SU-DHL-6 (cell line): ENCODE measurements at regions not wholly inside any gene's neighbourhood (a gene's known extent, or its start where the extent isn't known, plus 50 kb on each side); places are given as distances from the start of the nearest gene placed in this dataset.

ENCODE experiments used
- H2AFZ ChIP-seq: fragments of 200-600 bp; sonication (generic); 2 replicates; pipeline ENCODE4 v1.6.1; 2014; ENCODE audit warnings: low read depth, mild to moderate bottlenecking, moderate library complexity, mixed read lengths, antibody characterized with exemption, low read length; ENCODE audit not compliant: severe bottlenecking
- H3F3A ChIP-seq: fragments of 200-600 bp; shearing (Covaris generic); 2 replicates; pipeline ENCODE4 v1.6.0; 2016; ENCODE audit warnings: antibody characterized with exemption, mild to moderate bottlenecking; ENCODE audit not compliant: insufficient read depth
- H3K27ac ChIP-seq: fragments of 200-600 bp; sonication (generic); 2 replicates; pipeline ENCODE4 v1.5.1; 2016; ENCODE audit warnings: low read depth, mild to moderate bottlenecking, low read length, moderate library complexity, mixed read lengths
- H3K27me3 ChIP-seq: fragments of 200-600 bp; sonication (generic), shearing (Covaris generic); 2 replicates; pipeline ENCODE4 v1.6.0; 2014; ENCODE audit warnings: mild to moderate bottlenecking, low read length
- H3K36me3 ChIP-seq: fragments of 200-600 bp; sonication (generic); 2 replicates; pipeline ENCODE4 v1.6.1; 2014; ENCODE audit warnings: mild to moderate bottlenecking, low read length, mixed read lengths
- H3K4me2 ChIP-seq: fragments of 300-600, 200-600 bp; shearing (Covaris generic), sonication (generic); 2 replicates; pipeline ENCODE4 v1.6.0; 2014; ENCODE audit warnings: low read length, low read depth, mild to moderate bottlenecking; ENCODE audit not compliant: poor library complexity, severe bottlenecking
- H3K4me3 ChIP-seq: fragments of 200-600 bp; sonication (generic); 2 replicates; pipeline ENCODE4 v1.5.1; 2014; ENCODE audit warnings: antibody characterized with exemption, low read length, mild to moderate bottlenecking, mixed read lengths; ENCODE audit not compliant: insufficient read depth, poor library complexity, severe bottlenecking
- H3K79me2 ChIP-seq: fragments of 200-600 bp; sonication (generic); 2 replicates; pipeline ENCODE4 v1.6.1; 2014; ENCODE audit warnings: mild to moderate bottlenecking, low read length, moderate library complexity; ENCODE audit not compliant: insufficient read depth
- H3K9ac ChIP-seq: fragments of 200-600 bp; sonication (generic); 2 replicates; pipeline ENCODE4 v1.7.0; 2014; ENCODE audit warnings: mild to moderate bottlenecking, low read length
- H3K9me2 ChIP-seq: fragments of 200-600 bp; sonication (generic); replicated peaks from 2 replicates; pipeline ENCODE4 v1.6.1; 2014; ENCODE audit warnings: low read length; ENCODE audit not compliant: insufficient read depth
- H3K9me3 ChIP-seq: fragments of 200-600 bp; sonication (generic); 2 replicates; pipeline ENCODE4 v1.6.1; 2014; ENCODE audit warnings: low read length, mixed read lengths; ENCODE audit not compliant: insufficient read depth
- H4K20me1 ChIP-seq: fragments of 200-600 bp; sonication (generic); 2 replicates; pipeline ENCODE4 v1.6.1; 2014; ENCODE audit warnings: low read depth, mild to moderate bottlenecking, antibody characterized with exemption, low read length, moderate library complexity, mixed read lengths
- EZH2phosphoT487 ChIP-seq: fragments of 200-600 bp; sonication (generic), shearing (Covaris generic); conservative IDR thresholded peaks from 2 replicates; pipeline ENCODE4 v1.6.1; 2018; ENCODE audit warnings: mild to moderate bottlenecking, antibody characterized with exemption, low read length, moderate library complexity, mixed read lengths
- TF ChIP-seq, protein P1 (sequence below): fragments of 200-600 bp; sonication (generic); IDR thresholded peaks from one replicate; pipeline ENCODE4 v1.5.1; 2017; ENCODE audit warnings: antibody characterized with exemption, mild to moderate bottlenecking, low read length, moderate library complexity; ENCODE audit not compliant: insufficient read depth, poor library complexity, severe bottlenecking

DNA sequence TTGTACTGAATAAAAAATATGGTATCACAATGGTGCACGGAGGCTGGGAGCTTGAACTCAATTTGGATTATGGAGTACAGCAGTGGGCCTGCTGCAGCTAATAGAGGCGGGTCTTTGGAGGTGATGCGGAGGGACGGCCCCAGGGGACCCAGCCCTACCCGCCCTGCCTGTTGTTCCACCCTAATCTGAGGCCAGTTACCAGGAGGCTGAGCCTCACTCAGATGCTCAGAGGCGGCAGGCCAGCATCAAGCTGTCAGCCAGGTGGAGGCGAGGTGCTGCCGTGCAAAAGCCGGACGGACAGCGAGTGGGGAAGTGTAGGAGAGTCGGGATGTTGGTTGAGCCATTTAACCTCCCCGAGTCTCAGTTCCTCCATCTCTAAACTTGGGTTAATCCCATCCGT lies 218.5 kb upstream of the RGMA start:
- TF ChIP-seq, protein P1, sequence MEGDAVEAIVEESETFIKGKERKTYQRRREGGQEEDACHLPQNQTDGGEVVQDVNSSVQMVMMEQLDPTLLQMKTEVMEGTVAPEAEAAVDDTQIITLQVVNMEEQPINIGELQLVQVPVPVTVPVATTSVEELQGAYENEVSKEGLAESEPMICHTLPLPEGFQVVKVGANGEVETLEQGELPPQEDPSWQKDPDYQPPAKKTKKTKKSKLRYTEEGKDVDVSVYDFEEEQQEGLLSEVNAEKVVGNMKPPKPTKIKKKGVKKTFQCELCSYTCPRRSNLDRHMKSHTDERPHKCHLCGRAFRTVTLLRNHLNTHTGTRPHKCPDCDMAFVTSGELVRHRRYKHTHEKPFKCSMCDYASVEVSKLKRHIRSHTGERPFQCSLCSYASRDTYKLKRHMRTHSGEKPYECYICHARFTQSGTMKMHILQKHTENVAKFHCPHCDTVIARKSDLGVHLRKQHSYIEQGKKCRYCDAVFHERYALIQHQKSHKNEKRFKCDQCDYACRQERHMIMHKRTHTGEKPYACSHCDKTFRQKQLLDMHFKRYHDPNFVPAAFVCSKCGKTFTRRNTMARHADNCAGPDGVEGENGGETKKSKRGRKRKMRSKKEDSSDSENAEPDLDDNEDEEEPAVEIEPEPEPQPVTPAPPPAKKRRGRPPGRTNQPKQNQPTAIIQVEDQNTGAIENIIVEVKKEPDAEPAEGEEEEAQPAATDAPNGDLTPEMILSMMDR = no peak
- no peak for TF ChIP-seq EZH2phosphoT487
- H3K9me2 ChIP-seq = no peaks in the 10 kb centered on the region
- no peaks in the 10 kb centered on the region for H3K27me3 ChIP-seq
- no peaks in the 10 kb centered on the region for H3K79me2 ChIP-seq
- no peaks in the 10 kb centered on the region for H4K20me1 ChIP-seq
- H3K36me3 ChIP-seq = no peaks in the 10 kb centered on the region
- no peak overlapping the region for H2AFZ ChIP-seq
- H3F3A ChIP-seq = no peaks in the 10 kb centered on the region
- H3K27ac ChIP-seq = no peak overlapping the region
- H3K4me2 ChIP-seq = no peak overlapping the region
- no peaks in the 10 kb centered on the region for H3K9me3 ChIP-seq
- no peak overlapping the region for H3K9ac ChIP-seq
- no peak overlapping the region for H3K4me3 ChIP-seq

DNA sequence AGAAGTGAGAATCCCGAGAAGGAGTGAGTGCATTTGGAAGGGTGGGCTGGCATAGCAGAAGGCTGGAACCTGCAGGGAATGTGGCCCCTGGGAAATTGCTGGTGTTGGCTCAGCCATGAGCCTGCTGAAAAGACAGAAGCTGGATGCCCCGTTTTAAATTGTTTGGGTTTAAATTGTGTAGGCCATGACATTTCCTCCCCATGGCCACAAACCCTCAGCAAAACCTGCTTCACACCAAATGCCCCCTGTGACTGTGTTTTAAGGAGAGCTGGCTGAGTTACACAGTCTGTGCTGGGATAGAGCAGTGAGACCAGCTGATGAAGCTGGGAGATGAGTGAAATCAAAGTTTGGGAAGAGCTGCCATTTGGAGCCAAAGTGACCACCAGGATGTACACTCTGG lies 216.3 kb upstream of the RGMA start:
- H3K27ac ChIP-seq = no peak overlapping the region
- H3K4me3 ChIP-seq = no peak overlapping the region
- H2AFZ ChIP-seq = no peak overlapping the region
- no peak overlapping the region for H3K4me2 ChIP-seq
- TF ChIP-seq, protein P1 = no peak
- TF ChIP-seq EZH2phosphoT487 = no peak
- H3K9me2 ChIP-seq = no peaks in the 10 kb centered on the region
- H3K36me3 ChIP-seq = no peaks in the 10 kb centered on the region
- no peaks in the 10 kb centered on the region for H3K27me3 ChIP-seq
- H3K79me2 ChIP-seq = no peaks in the 10 kb centered on the region
- no peaks in the 10 kb centered on the region for H3K9me3 ChIP-seq
- H3K9ac ChIP-seq = no peak overlapping the region
- no peaks in the 10 kb centered on the region for H3F3A ChIP-seq
- no peaks in the 10 kb centered on the region for H4K20me1 ChIP-seq

DNA sequence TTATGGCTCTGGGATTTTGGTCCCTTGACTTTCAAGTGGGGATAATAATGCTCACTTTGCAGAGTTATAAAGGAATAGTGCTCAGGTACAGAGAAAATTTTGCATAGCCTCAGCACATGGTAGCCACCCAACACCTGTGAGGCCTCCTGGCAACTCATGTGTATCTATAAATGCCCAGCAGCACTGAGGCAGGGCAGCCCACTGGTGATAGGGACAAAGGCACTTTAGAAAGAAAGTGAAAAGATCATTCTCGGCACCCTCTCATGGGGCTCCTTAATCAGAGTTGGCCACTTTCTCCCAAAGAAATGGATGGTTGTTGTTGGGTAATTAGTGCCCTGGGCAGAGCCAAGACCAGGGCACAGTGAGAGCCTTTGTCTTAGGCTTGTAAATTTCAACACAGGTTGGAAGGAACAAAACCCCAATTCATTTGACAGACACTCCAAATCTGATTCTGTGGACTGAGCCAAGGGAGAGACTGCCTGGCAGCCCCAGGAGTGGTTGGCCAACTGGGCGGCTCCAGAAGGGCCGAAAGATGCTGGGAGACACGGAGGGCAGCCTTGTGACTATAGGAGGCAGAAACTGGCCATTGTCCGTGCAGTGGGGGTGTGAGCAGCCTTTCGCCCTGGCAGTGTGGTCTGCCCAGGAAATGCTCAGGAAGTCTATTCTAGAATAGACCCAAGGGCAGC lies 213.2 kb upstream of the RGMA start:
- no peak overlapping the region for H3K9ac ChIP-seq
- no peaks in the 10 kb centered on the region for H3K9me3 ChIP-seq
- H3K9me2 ChIP-seq = no peaks in the 10 kb centered on the region
- no peaks in the 10 kb centered on the region for H4K20me1 ChIP-seq
- no peaks in the 10 kb centered on the region for H3K27me3 ChIP-seq
- no peak overlapping the region for H2AFZ ChIP-seq
- H3K4me3 ChIP-seq = no peak overlapping the region
- H3K79me2 ChIP-seq = no peaks in the 10 kb centered on the region
- H3K4me2 ChIP-seq = no peak overlapping the region
- TF ChIP-seq, protein P1 = no peak
- TF ChIP-seq EZH2phosphoT487 = no peak
- no peaks in the 10 kb centered on the region for H3K36me3 ChIP-seq
- no peaks in the 10 kb centered on the region for H3F3A ChIP-seq
- no peak overlapping the region for H3K27ac ChIP-seq
